GM18517 (cell line): ENCODE measurements at regions not wholly inside any gene's neighbourhood (a gene's known extent, or its start where the extent isn't known, plus 50 kb on each side); places are given as distances from the start of the nearest gene placed in this dataset.

Source experiments
- ATAC-seq: cut with Tn5 transposase; IDR thresholded peaks from one replicate; pipeline ENCODE4 v1.9.1; 2021; ENCODE audit warnings: mild to moderate bottlenecking, moderate library complexity; ENCODE audit not compliant: unreplicated experiment

DNA sequence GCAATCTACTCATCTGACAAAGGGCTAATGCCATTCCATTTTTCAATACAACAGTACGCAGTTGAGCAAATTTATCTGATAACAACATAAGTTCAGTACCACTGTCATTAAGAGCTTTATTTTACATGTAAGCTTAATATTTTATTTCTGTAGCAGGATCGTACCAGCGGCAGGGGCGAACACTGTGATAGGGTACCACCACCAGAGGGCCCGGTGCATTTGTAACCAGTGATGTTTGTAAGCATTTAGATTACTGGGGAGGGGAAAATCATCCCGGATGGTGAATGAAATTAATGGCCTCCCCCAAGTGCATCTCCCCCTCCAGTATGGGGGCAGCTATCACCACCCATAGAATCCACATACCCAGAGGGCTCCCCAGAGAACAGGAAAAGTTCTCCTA, 179.0 kb downstream of the ADGRA3 start:
- ATAC-seq, result no peak

DNA sequence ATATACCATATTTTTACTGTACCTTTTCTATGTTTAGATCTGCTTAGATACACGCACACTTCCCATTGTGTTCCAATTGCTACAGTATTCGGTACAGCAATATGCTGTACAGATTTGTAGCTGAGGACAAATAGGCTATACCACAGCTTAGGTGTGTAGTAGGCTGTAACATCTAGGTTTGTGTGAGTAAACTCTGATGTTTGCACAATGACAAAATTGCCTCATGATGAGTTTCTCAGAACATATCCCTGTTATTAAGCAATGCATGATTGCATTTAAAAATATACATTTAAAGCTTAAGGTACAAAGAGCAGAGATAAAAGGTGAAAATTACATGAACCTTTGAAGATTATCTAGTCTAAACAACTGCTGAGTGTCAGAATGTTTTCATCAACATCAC, 181.7 kb downstream of the ADGRA3 start:
- ATAC-seq, result no peak

DNA sequence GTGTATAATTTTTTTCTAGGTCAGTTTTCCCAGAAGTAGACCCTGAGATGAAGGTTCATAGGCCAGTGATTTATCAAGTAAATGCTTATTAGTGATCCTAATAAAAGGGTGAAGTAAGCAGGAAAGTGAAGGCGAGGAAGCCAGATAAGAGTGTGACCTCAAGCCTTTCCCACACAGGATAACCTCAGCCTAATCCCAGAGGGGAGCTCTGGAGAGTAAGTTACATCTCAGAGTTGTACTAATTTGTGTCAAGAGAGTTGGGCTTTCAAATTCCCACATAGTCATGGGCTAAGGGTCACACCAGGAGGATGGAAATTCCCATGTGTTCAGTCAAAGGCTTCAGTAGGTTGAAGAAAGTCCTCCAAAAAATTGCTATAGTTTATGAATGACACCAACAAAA, 191.4 kb downstream of the ADGRA3 start:
- ATAC-seq, result no peak

DNA sequence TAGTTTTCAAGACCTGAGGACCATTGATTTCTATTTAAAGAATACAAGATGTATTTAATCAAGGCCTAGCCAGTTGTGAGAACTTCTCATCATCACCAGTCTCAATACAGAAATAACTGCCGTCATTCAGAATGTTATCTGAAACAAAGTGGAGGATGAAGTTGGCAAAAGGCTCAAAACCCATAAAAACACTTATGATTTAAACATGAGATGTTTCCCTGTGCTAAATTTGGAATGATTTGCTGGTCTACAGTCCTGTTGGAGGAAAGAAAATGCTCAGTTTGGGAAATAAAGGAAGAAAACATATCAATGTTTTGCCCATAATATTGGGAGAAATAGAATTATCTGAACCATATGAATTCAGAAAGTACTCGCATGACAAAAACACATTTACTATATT, 192.2 kb downstream of the ADGRA3 start:
- ATAC-seq, result no peak

DNA sequence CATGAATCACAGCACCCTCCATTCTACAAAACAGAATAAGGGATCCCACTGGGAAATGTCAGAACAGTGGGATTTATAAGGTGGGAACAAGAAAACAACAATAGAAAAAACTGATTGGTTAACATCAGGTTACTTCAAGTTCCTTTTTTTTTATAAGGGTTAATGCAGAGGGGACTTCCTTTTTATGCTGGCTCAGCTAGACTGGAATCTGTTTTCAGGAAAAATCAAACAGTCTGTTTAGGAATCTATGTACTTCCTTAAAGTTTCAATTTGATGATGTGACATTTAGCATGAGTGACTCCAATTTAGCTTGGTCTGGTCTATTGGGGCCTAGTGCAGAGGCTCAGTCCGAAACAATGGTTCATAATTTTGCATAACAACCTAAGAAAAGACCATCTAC, 192.9 kb downstream of the ADGRA3 start:
- no peak for ATAC-seq

DNA sequence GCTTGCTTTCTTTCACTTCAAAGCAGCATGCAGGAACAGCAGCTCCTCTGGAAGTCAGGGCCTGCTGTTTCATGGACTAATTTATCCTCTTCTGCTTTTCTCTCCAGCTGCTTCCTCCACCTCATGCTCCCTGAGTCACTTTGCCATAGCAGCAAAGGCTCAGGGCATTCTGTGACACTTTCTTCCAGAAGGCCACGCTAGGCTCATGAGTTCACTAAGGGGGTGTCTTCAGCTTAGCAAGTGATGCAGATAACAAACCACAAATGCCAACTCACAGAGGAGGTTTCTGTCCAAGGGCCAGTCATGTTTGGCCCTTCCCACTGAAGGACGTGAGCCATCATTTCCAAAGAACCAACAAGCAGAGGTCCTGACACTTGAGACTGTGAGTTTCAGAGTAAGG, 200.2 kb downstream of the ADGRA3 start:
- ATAC-seq, result no peak

DNA sequence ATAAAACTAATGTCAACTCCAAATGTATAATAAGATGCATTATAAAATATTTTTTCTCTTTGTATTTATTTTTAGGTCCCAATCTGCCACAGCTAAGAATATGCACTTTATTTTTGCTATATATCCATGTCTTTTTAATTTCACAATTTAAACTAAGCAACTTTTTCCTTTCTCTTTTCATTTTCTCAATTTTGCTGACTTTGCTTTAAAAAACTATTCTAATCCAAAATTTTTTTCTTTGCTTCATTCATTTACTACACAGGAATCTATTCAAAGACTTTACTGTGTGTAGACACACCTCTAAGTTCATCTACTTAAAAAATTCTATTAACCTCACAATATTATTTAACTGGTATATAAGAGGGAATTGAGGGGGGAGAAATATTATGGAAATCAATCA, 201.9 kb downstream of the ADGRA3 start:
- no peak for ATAC-seq

DNA sequence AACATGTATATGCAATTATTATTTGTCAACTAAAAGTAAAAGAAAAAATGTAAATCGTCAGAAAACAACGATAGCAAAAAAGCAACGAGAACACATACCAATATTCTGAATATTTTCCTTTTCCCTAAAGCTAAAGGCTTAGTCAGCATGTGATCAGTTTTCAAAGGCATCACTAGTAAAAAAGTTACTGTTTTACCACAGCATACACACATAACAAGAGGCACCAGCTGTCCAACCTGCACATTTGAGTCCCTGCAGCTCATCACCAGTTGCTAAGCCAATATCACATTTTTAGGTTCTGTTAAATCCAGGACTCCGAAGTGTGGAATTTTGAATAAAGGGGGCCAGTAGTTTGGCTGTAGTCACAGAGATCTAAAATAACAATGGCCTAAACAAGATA, 203.8 kb downstream of the ADGRA3 start:
- no peak for ATAC-seq

DNA sequence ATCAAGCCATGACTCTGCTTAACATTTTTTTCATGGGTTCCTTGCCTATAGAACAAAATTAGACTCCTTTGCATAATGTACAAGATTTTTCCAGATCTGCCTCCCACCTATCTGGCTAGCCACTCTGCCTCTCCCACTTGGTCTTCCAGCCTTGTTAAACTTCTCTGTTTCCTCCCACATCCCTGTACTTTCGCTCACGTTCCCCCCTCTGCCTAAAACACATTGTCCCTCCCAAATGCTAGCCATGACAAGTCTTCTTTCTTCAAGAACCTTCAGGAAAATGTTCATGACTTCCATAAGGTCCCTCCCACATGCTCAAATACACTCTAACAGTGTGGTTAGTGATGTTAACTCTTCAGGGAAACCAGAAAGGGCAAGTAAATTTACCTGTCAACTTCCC, 214.6 kb downstream of the ADGRA3 start:
- ATAC-seq, result no peak

DNA sequence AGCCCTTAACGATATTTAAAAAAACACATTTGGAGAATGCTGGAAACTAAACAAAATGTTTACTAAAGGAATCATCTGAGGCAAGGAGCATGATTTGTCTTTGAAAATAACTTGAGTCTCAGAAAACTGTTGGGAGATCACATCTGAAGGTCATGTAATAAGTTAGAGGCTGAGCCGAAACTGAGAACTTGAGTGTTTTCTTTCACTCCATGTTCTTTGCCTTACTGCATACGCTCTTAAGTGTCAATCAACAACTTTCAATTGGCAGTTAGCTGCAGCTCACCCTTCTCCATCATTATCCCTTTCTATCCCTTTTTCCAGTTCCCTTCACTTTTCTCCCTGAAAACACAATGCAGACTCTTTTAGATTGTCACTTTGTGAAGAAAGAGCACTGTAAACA, 216.2 kb downstream of the ADGRA3 start:
- no peak for ATAC-seq

DNA sequence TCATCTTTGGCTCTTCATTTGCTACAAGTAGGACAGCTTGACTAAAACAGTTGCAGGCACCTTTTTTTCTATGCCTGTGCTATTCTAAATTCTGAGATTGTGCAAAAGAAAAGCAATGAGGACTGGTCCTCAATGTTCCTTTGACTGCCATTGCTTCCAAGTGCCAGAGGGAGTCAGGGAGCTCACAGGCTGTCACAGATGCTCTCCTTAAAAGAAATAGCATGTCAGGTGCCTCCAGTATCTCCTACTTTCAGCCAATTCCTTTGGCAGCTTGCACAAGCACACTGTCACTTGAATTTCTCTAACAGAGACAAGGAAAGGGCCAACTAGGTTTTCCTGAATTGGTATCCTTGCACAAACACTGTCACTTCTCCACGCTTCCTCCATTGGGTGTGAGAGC, 228.2 kb downstream of the ADGRA3 start:
- no peak for ATAC-seq

DNA sequence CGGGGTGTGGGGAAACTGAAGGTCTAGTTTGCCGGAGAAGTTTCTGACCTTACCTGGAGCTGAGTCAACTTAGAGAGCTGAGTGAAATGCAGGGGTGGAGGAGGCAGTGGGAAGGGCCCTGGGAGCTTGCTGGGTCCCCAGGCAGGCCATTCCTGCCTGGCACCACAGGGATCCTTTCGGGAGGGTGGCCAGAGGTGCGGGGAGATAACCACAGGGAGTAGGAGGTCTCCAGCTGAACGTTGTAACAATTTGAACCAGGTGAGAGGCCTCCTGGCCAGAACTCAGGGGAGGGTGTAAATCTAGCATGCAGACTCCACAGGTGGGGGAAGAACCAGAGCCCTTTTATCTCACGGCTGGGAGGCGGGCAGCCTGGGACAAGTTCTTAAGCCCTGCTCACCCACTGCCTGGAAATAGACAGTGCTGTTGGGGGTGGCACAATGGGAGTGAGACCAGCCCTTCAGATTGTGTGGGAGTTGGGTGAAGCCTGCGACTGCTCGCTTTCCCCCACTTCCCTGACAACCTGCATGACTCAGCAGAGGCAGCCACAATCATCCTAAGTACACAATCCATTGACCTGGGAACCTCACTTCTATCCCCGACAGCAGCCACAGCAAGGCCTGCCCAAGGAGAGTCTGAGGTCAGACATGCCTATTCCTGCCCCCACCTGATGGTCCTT, 247.4 kb downstream of the ADGRA3 start:
- no peak for ATAC-seq

DNA sequence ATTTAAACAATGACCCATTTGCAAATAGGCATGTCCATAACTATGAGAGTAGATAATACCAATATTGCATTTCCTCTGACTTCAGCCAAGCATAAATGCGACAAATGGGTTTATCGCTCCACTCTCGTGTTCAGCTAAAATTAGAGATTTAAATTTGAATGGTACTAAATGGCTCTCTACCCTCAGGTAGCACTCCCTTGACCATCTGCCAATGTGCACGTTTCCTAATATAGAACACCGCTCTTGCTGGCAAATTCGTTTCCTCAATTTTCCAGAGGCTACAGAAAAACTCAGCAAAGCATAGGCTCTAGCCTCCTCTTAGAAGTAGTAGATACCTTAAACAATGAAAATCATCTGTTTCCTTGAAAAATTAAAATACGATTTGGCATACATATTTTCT, 251.6 kb downstream of the ADGRA3 start:
- no peak for ATAC-seq

DNA sequence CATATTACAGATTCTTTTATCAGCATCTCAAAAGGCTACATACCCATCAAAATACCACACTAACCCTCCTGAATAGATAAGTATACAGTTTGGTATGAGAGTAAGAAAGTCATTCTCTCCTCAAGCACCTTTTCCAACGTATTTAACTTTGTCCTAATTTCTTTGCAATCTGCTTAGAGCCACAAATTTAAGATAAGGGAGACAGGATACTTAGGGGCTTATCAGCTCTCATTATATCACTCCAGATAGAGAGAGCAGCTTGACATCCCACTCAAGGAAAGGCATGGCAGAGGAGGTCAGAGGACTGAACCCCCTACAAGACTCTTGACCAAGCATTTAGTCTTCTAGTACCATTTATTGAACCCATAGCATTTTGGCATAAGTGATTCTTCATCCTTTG, 262.4 kb downstream of the ADGRA3 start:
- ATAC-seq, result no peak

DNA sequence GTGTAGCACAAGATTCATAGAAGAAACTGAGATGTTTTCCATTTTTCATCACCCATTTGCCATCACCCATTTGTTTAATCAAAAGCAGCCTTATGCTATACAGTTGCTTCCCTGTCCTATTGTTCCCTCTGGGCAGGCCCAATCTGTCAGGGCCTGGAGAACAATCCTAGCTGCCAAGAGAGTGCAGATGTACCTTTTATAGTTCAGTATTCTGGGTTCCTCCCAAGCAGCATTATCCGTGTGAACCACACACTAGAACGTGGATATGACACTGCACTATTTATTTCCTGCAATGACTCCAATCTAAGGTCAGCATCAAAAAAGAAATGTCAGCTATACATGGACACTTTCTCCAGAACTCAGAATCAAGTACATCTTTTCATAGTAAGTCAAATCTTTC, 269.0 kb downstream of the ADGRA3 start:
- no peak for ATAC-seq

DNA sequence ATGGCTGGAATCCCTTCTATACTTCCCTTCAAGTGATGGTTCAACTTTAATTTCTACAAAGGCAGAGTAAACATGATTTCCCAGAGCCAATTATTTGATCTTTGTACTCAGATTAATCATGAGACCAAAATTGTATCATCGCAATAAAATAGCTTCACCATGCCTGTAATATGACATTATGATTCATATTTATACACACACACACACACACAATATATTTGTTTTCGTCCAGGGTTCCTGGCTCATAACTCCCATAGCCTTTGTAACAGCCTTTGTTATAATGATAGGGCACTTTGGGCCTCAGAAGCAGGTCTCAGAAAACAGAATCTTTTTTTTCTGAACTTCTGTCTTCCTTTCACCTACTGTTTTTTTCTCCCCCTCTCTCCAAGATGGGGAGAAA, 270.6 kb downstream of the ADGRA3 start:
- no peak for ATAC-seq

DNA sequence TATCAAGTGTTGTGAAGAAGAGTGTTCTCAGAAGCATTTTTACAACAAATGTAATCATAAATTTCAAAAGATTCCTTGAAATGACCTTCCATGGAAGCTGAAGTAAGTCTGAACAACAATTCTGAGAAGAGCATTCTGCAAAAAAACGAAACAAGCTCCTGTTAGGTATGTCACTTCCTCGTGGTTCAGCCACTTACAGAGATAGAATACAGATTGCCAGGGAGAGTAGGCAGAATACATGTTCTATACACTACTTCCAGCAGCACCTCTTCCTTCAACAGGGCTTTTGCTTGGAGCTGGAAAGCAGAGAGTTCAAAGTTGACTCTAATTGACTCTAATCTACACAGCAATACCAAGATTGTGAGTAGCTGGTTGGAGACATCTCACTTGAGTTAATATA, 274.5 kb downstream of the ADGRA3 start:
- no peak for ATAC-seq

DNA sequence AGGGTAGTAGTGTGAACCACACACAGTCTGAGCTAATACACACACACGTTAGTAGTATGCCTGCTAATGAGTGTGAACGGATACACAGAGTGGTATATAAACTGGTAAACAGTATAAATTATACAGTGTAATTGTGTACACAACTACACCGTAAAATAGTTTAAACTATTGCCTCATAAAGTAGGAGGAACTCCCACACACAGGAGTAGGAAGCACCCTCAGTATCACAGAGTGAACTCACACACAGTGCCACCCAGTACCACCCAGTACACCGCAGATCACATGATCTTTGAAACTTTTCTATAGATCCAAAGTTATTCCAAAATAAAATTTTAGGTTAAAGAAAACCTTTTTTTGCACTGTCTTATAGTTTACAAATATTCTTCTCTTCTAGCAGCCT, 275.1 kb downstream of the ADGRA3 start:
- ATAC-seq, result no peak

DNA sequence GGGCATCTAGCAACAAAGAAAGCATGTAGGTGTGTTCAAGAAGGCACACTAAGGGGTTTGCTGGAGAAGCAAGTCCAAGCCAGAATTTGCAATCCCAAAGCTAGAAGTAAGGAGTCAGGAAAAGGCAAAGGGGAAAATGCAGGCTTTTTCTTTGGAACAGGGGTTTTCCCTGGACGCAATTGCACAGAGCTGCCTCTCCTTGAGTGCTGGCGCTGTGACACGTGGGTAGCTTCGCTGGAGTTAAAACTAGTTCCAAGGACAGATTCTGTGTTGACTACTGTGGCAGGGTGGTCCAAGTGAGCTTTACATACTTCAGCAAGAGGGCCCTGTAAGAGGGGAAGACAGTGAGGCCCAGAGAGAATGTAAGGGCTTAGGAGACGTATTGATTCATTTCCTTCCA, 277.1 kb downstream of the ADGRA3 start:
- ATAC-seq, result no peak

DNA sequence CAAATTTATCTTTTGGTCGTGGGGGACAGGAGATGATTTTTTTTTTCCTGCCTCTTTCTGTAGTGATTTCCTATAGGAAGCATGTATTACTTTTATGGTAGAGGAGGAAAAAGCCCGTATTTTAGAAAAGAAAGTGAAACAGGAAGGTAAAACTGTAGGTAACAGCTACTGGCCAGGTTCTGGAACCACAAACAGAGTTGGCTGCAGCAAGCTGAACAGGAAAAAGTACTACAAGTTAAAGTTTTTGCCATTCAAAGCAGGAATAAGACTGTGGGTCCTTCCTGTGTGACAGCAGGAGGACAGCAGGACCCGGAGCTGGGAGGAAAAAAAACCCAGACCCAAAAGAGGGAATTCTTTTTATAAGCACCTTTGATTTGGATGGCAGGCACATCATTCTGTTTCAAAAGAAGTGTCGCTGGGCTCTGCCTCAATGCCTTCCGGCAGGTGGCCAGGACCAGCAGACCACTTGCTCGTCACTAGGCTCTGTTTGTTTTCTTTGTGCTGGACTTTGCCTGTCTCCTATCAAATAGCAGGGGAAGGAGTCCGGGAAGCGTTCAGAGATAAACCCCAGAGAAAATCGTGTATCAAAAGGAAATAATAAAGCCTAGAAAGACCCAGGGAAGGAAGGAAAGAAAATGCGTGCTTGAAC, 277.9 kb downstream of the ADGRA3 start:
- ATAC-seq, result no peak

DNA sequence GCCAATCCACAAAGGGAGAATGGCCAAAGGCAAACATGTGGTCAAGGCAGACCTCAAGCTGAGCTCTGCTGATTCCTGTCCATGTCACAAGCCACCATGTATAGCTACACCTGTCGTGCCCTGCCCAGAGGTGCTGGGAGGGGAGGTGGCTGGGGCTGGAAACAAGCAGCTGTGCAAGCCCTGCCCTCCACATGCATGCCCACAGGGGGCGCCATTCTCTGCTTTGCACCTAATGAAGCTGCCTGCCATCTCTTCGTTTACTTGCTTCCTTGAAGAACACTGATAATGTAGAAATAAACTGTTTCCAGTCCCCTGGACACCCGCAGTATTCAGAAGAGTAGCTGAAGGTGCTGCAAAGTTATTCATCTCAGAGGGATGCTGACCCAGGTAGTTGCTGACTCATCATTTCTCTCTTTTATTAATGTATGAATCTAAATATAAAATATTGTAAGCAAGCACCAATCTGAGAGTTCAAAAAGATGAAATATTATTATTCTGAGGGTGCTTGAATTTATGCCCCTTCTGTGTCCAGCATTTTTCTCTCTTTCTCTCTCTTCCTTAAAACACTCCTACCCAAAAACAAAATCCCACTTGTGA, 278.6 kb downstream of the ADGRA3 start:
- ATAC-seq, result no peak

DNA sequence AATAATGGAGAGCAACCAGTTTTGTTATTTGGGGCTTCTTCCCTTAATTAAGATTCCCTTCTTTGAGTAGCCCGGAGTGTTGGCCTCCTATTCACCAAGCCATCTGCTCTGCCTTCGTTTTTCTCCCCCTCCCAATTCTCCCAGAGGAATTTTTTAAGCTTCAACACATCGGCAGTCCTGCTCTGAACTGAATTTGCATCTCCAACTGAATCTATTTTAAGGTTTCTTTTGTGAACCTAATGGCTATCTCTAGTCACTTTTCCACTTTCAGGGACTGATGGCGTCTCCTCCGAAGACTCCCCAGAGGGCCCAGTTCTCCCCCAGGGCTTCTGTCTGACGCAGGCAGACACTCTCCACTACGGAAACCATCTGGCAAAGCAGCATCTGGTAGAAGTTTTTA, 280.2 kb downstream of the ADGRA3 start:
- ATAC-seq, result no peak

DNA sequence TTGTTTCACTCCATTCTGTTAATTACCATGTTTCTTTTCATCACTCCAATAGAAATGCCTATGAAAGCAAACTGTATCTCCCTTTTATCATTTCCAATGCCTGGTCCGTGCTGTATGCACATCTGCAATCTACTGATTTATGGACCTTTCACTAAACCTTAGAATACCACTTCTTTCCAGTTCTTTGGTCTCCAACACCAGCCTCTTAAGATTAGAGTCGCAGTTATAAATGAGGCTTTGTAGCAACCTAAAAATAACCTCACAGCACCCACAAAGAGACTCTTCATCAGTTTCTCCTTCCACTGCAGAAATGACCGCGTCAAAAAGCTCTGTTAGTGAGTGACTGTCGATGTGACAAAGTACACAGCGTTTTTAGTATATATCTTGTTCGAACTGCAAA, 282.6 kb downstream of the ADGRA3 start:
- ATAC-seq, result no peak
